Karpas-422 (cell line): ENCODE measurements at regions not wholly inside any gene's neighbourhood (a gene's known extent, or its start where the extent isn't known, plus 50 kb on each side); places are given as distances from the start of the nearest gene placed in this dataset.

Experiments used
- DNase-seq: peaks from one replicate; pipeline ENCODE4 v3.0.0-alpha.2; 2015
- H2AFZ ChIP-seq: fragments of 200-600 bp; sonication (generic); 2 replicates; pipeline ENCODE4 v1.6.1; 2014; ENCODE audit warnings: antibody characterized with exemption, low read length, mixed read lengths
- H3K27ac ChIP-seq: fragments of 200-600 bp; sonication (generic); 2 replicates; pipeline ENCODE4 v1.5.1; 2014; ENCODE audit warnings: mild to moderate bottlenecking, low read length, moderate library complexity
- H3K27me3 ChIP-seq: fragments of 200-600 bp; sonication (generic); 2 replicates; pipeline ENCODE4 v1.6.1; 2014; ENCODE audit warnings: low read length, mixed read lengths
- H3K36me3 ChIP-seq: fragments of 200-600 bp; sonication (generic); 2 replicates; pipeline ENCODE4 v1.6.1; 2014; ENCODE audit warnings: low read length, mixed read lengths; ENCODE audit not compliant: insufficient read depth
- H3K4me1 ChIP-seq: fragments of 200-600 bp; sonication (generic); 2 replicates; pipeline ENCODE4 v1.6.1; 2014; ENCODE audit warnings: mild to moderate bottlenecking, low read length, mixed read lengths
- H3K4me2 ChIP-seq: fragments of 200-600 bp; sonication (generic); 2 replicates; pipeline ENCODE4 v1.6.1; 2014; ENCODE audit warnings: low read length, low read depth, mild to moderate bottlenecking; ENCODE audit not compliant: poor library complexity, severe bottlenecking
- H3K4me3 ChIP-seq: fragments of 200-600 bp; sonication (generic); 2 replicates; pipeline ENCODE4 v1.5.1; 2014; ENCODE audit warnings: mild to moderate bottlenecking, antibody characterized with exemption, low read length, mixed read lengths
- H3K79me2 ChIP-seq: fragments of 200-600 bp; sonication (generic); 2 replicates; pipeline ENCODE4 v1.6.1; 2014; ENCODE audit warnings: mild to moderate bottlenecking, low read length, mixed read lengths
- H3K9ac ChIP-seq: fragments of 200-600 bp; sonication (generic); 2 replicates; pipeline ENCODE4 v1.6.0; 2014; ENCODE audit warnings: low read length
- H3K9me2 ChIP-seq: fragments of 200-600 bp; sonication (generic), shearing (Covaris generic); replicated peaks from 2 replicates; pipeline ENCODE4 v1.6.0; 2014; ENCODE audit warnings: mild to moderate bottlenecking, low read length, moderate library complexity; ENCODE audit not compliant: insufficient read depth
- H3K9me3 ChIP-seq: fragments of 300-700, 200-600 bp; sonication (generic); 2 replicates; pipeline ENCODE4 v1.6.1; 2014; ENCODE audit warnings: low read length, mixed read lengths
- H4K20me1 ChIP-seq: fragments of 200-600 bp; sonication (generic); 2 replicates; pipeline ENCODE4 v1.6.1; 2014; ENCODE audit warnings: mild to moderate bottlenecking, antibody characterized with exemption, low read length, low read depth; ENCODE audit not compliant: insufficient read depth

DNA sequence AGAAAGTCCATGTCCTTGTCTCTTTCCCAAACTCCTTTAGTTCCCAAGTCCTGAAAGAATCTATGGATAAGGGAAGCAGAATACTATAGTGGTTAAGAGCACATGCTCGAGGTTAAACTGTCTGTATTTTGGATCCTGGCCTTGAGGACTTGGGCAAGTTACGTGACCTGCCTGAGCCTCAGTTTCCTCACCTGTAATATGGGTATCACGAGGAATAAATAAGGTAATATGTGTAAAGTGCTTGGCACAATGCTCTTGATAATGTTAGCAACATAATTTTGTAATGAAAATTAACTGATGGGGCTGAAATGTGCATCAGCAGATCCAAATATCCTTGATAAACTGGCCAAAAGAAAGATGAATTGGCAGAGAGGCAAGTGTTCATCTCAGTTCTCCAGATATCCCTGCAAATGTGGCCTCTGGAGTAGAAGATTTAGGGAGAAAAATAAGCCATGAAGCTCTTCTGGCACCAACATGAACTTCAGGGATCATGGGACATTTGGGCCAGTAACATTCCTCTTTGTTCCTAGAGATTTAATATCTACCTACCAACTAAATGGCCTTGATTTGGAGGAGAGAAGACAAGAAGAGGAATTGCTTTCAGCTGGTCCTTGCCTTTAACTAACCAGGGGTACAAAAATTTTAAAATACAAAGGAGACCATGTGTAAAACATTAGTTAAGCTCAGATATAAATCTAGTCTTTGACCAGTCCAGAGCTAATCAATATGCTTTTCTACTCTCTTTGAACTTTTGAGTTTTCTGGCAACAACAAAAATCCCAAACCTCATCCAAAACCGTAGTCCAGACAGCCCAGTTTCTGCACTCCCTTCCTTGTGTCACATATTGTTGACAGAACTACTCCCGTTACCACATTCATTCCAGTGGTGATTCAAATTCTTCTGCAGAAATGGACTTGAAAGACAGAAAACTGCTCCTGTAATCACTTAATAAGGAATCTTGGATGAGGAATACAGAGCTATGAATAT lies 52.7 kb upstream of the EML4 start:
- no peak overlapping the region for H3K27ac ChIP-seq
- no peak overlapping the region for H3K9ac ChIP-seq
- H3K36me3 ChIP-seq = no peaks in the 10 kb centered on the region
- H4K20me1 ChIP-seq = no peaks in the 10 kb centered on the region
- no peaks in the 10 kb centered on the region for H3K9me2 ChIP-seq
- no peak for DNase-seq
- no peak overlapping the region for H2AFZ ChIP-seq
- H3K4me1 ChIP-seq = peaks cover 20% of the 10 kb centered on the region
- H3K4me3 ChIP-seq = no peak overlapping the region
- H3K27me3 ChIP-seq = no peaks in the 10 kb centered on the region
- H3K79me2 ChIP-seq = no peaks in the 10 kb centered on the region
- no peak overlapping the region for H3K4me2 ChIP-seq
- no peaks in the 10 kb centered on the region for H3K9me3 ChIP-seq

DNA sequence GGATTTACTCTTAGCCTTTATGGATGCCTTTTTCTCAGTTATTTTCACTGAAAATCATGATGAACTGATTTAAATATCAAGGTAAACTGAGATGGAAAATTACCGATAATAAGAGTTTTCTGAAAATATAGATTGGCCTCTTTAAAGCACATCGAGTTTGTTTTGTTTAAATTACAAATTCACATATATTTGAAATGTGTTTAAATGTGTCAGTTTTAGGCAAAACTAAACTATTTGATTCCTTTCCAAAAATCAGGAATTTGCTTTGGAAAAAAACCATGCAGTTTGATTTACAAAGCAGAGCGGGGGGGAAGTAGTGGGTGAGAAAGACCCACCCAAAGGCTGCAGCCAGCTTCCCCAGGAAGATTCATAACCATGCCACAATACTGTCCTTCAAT lies 52.0 kb upstream of the EML4 start:
- no peaks in the 10 kb centered on the region for H3K79me2 ChIP-seq
- no peak overlapping the region for H2AFZ ChIP-seq
- no peaks in the 10 kb centered on the region for H3K9me2 ChIP-seq
- no peaks in the 10 kb centered on the region for H3K36me3 ChIP-seq
- H3K4me3 ChIP-seq = no peak overlapping the region
- peaks cover 20% of the 10 kb centered on the region for H3K4me1 ChIP-seq
- H3K27ac ChIP-seq = no peak overlapping the region
- H3K27me3 ChIP-seq = no peaks in the 10 kb centered on the region
- H4K20me1 ChIP-seq = no peaks in the 10 kb centered on the region
- DNase-seq = no peak
- no peaks in the 10 kb centered on the region for H3K9me3 ChIP-seq
- no peak overlapping the region for H3K9ac ChIP-seq
- no peak overlapping the region for H3K4me2 ChIP-seq

DNA sequence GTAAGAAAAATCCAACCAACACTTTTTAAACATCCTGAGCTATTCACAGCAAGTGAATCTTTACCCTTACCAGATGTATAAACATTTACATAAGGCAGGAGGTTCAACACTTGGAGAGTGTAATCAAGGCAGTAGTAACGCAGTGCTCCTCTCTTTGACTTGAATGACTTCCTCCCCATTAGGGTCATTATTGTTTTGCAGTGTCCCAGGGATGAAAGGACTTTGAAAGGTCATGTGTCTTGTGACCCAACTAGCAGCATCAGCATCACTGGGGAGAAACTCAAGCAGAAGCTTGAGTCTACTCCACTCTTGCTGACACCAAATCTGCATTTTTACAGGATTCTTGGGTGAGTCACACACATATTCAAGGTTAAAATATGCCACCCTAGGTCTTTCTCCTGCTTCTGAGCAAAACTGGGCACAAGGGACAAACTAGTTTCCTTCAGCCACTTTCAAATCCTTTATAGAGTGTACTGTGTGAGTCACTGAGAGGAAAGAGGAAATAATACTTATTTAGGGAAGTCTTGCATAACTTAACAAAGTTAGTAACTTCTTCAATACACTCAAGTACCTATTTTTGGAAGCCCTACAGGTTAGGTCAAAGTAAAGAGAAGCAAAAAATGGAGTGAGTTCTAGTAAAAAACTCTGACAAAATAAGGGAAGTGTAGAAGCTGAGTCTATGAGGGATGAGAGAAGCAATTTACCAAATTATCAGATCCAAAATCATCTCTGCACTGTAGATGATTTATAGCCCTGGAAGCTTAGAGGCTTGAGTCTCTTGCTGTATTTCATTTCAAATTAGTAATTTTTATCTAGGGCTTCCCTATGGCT lies 51.0 kb upstream of the EML4 start:
- no peak overlapping the region for H3K27ac ChIP-seq
- H3K4me3 ChIP-seq = no peak overlapping the region
- no peaks in the 10 kb centered on the region for H3K36me3 ChIP-seq
- H3K9me2 ChIP-seq = no peaks in the 10 kb centered on the region
- no peaks in the 10 kb centered on the region for H3K79me2 ChIP-seq
- DNase-seq = peak; percentile 91
- peak overlapping the region; percentile 38 for H3K4me2 ChIP-seq
- no peaks in the 10 kb centered on the region for H3K27me3 ChIP-seq
- peaks cover 20% of the 10 kb centered on the region for H3K4me1 ChIP-seq
- no peak overlapping the region for H2AFZ ChIP-seq
- no peaks in the 10 kb centered on the region for H3K9me3 ChIP-seq
- no peak overlapping the region for H3K9ac ChIP-seq
- H4K20me1 ChIP-seq = no peaks in the 10 kb centered on the region

DNA sequence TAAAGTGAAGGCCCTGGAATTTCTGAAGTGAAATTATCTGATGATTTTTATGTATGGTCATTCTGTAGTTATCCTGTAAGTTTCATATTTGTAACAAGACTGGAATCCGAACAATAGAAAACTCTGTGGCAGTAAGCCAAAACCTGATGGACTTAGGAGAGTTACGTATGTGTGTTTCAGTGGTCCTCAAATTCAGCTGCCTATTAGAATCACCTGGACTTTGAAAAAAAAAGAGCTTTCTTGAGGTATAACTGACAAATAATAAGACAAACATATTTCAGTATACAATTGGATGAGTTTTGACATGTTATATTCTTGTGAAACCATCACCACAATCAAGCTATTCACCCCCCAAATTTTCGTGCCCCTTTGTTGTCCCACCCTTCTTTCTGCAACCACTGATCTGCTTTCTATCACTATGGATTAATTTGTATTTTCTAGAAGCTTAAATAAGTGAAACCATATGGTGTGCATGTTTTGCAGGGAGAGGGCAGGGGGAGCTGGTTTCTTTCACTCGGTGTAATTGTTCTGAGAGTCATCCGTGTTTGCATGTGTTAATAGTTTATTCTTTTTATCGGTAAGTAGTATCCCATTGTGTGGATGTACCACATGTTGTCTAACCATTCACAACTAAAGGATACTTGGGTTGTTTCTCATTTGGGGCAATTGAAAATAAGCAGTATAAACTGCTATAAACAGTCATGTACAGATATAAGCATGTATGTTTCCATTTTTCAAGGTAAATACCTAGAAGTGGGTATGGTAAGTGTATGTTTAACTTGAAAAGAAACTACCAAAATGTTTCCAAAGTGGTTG lies 50.2 kb upstream of the EML4 start:
- H3K9me3 ChIP-seq = no peaks in the 10 kb centered on the region
- peaks cover 26% of the 10 kb centered on the region for H3K4me1 ChIP-seq
- H3K9me2 ChIP-seq = no peaks in the 10 kb centered on the region
- H3K27ac ChIP-seq = no peak overlapping the region
- no peaks in the 10 kb centered on the region for H3K36me3 ChIP-seq
- no peak for DNase-seq
- H3K4me2 ChIP-seq = peak overlapping the region; percentile 38
- no peaks in the 10 kb centered on the region for H3K79me2 ChIP-seq
- no peaks in the 10 kb centered on the region for H4K20me1 ChIP-seq
- no peak overlapping the region for H3K9ac ChIP-seq
- no peaks in the 10 kb centered on the region for H3K27me3 ChIP-seq
- no peak overlapping the region for H3K4me3 ChIP-seq
- no peak overlapping the region for H2AFZ ChIP-seq
